ENCODE measurements at regions not wholly inside any gene's neighbourhood (a gene's known extent, or its start where the extent isn't known, plus 50 kb on each side); places are given as distances from the start of the nearest gene placed in this dataset.

DNA sequence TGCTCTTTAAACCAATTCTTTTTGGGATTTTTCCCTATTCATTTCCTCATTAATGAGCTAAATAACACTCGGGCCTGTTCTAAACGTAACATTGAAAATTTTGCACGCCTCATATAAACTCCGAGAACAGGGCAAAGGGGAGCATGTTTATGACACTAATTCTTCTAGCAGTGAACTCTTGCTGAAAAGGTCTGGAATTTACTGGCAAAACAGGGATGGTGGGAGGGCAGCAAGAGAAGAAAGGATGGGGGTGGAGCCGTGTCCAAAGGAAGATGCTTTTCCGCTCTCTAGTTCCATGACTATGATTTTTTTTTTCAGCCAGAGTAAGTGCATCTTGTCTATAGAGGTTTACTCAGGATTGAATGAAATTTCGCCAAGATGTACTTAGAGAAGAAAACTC is 50.0 kb upstream of the IL1R1 start:
- TF ChIP-seq CTCF (IDR thresholded peaks at IDR 0.05): no peak
- TF ChIP-seq POLR2A (IDR thresholded peaks at IDR 0.05): no peak
